HL-60 (cell line): ENCODE measurements at regions not wholly inside any gene's neighbourhood (a gene's known extent, or its start where the extent isn't known, plus 50 kb on each side); places are given as distances from the start of the nearest gene placed in this dataset.

Source experiments
- GABPA ChIP-seq: IDR thresholded peaks from 2 replicates; pipeline ENCODE4 v1.6.1; 2012; ENCODE audit warnings: low read depth
- POLR2AphosphoS5 ChIP-seq: IDR thresholded peaks from 2 replicates; pipeline ENCODE4 v1.6.1; 2012; ENCODE audit warnings: low read depth
- SPI1 ChIP-seq: IDR thresholded peaks from 2 replicates; pipeline ENCODE4 v1.6.1; 2012; ENCODE audit warnings: low read depth, mild to moderate bottlenecking, borderline replicate concordance
- TF ChIP-seq, protein P1 (sequence below): IDR thresholded peaks from one replicate; pipeline ENCODE4 v1.5.1; 2011; ENCODE audit warnings: low read length, control low read depth, inconsistent platforms; ENCODE audit not compliant: insufficient read depth
- TF ChIP-seq, protein P2 (sequence below): IDR thresholded peaks from 2 replicates; pipeline ENCODE4 v1.6.1; 2012; ENCODE audit warnings: low read depth; ENCODE audit not compliant: insufficient replicate concordance

- TF ChIP-seq POLR2AphosphoS5 (no peak), SPI1 (no peak), GABPA (no peak)
- TF ChIP-seq, protein P1, sequence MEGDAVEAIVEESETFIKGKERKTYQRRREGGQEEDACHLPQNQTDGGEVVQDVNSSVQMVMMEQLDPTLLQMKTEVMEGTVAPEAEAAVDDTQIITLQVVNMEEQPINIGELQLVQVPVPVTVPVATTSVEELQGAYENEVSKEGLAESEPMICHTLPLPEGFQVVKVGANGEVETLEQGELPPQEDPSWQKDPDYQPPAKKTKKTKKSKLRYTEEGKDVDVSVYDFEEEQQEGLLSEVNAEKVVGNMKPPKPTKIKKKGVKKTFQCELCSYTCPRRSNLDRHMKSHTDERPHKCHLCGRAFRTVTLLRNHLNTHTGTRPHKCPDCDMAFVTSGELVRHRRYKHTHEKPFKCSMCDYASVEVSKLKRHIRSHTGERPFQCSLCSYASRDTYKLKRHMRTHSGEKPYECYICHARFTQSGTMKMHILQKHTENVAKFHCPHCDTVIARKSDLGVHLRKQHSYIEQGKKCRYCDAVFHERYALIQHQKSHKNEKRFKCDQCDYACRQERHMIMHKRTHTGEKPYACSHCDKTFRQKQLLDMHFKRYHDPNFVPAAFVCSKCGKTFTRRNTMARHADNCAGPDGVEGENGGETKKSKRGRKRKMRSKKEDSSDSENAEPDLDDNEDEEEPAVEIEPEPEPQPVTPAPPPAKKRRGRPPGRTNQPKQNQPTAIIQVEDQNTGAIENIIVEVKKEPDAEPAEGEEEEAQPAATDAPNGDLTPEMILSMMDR, result no peak
- TF ChIP-seq, protein P2, sequence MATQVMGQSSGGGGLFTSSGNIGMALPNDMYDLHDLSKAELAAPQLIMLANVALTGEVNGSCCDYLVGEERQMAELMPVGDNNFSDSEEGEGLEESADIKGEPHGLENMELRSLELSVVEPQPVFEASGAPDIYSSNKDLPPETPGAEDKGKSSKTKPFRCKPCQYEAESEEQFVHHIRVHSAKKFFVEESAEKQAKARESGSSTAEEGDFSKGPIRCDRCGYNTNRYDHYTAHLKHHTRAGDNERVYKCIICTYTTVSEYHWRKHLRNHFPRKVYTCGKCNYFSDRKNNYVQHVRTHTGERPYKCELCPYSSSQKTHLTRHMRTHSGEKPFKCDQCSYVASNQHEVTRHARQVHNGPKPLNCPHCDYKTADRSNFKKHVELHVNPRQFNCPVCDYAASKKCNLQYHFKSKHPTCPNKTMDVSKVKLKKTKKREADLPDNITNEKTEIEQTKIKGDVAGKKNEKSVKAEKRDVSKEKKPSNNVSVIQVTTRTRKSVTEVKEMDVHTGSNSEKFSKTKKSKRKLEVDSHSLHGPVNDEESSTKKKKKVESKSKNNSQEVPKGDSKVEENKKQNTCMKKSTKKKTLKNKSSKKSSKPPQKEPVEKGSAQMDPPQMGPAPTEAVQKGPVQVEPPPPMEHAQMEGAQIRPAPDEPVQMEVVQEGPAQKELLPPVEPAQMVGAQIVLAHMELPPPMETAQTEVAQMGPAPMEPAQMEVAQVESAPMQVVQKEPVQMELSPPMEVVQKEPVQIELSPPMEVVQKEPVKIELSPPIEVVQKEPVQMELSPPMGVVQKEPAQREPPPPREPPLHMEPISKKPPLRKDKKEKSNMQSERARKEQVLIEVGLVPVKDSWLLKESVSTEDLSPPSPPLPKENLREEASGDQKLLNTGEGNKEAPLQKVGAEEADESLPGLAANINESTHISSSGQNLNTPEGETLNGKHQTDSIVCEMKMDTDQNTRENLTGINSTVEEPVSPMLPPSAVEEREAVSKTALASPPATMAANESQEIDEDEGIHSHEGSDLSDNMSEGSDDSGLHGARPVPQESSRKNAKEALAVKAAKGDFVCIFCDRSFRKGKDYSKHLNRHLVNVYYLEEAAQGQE, result no peak
Observed at GRCh38 chr9:109953300-109953699, 173.3 kb downstream of the PALM2AKAP2 start.
